ENCODE measurements at regions not wholly inside any gene's neighbourhood (a gene's known extent, or its start where the extent isn't known, plus 50 kb on each side); places are given as distances from the start of the nearest gene placed in this dataset.

DNA sequence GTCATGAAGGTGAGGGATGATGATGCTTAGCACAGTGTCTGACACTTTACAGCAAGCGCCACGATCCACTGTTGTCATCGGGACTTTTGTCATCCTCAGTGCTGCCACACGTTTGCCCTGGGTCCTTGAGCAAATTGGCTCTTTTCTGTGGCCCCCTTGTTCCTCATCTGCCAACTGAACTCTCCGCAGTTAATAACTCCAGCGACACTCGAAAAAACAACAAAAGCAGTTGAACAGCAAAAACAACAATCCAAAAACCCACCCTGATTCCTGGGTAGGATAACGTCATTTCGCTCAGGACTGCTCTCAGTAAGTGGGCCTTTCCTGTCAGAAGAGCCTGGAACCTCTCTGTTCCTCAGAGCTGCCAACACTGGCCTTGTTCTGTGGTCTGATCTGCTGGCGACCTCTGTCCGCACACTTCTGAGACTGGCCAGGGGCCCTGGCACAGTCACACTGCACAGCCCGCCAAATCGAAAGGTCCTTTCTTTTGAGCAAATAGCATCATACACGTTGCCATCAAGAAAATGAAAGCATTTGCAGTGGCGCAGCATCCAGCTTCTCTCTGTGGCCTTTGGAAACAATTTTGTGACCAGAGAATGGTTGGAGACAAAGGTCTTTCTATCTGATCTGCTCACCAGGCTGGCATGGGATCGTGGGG, 79.9 kb upstream of the SYT13 start:
- Histone ChIP-seq H3K27ac (ENCODE audit: extremely low read length, insufficient read depth, low read length) (no peak overlapping the region), H3K9ac (ENCODE audit: insufficient read depth, low read depth, low read length) (no peak overlapping the region), H4K20me1 (ENCODE audit: insufficient read depth, low read length) (no peaks in the 10 kb centered on the region), H3K4me3 (replicated peaks in 1 of 3; ENCODE audit: insufficient read depth in 1 of 3, low read depth in 2 of 3, low read length in 3 of 3) (no peak overlapping the region), H3K4me1 (ENCODE audit: insufficient read depth, low read length) (no peaks in the 10 kb centered on the region), H3K79me2 (ENCODE audit: insufficient read depth, low read length) (no peaks in the 10 kb centered on the region), H3K27me3 (ENCODE audit: control insufficient read depth in 1 of 2, insufficient read depth in 2 of 2, low read length in 2 of 2) (peaks cover 0 to 27% of the 10 kb centered on the region in 2 experiments; a peak in 3 of 5 replicates), H3K36me3 (replicated peaks in 1 of 2; ENCODE audit: control insufficient read depth in 1 of 2, insufficient read depth in 2 of 2, low read length in 2 of 2) (no peaks in the 10 kb centered on the region), H3K9me3 (ENCODE audit: low read length) (no peaks in the 10 kb centered on the region), H2AFZ (ENCODE audit: low read length) (no peak overlapping the region), H3K4me2 (ENCODE audit: low read depth, low read length) (no peak overlapping the region)
- DNase-seq (ENCODE audit: low spot score) = no peak
- ATAC-seq = no peak
- no peak for FAIRE-seq
- POLR2A ChIA-PET = no interaction called here
- in situ Hi-C loops (cut with HindIII; ENCODE audit: extremely low pct_ligation_motif_present, low pct_unique_long_range_greater_than_20kb) (no loop called here), intact Hi-C loops (cut with micrococcal nuclease; ENCODE audit: unreplicated experiment) (no loop called here)
- 35% methylated on average over 14 of the region's 16 CpGs for WGBS (ENCODE audit: low lambda C conversion rate)
- TF ChIP-seq ZNF616 (CRISPR knock-in tag; IDR thresholded peaks at IDR 0.05; ENCODE audit: low read depth) (no peak), ZNF235 (CRISPR knock-in tag; IDR thresholded peaks at IDR 0.05; ENCODE audit: borderline replicate concordance) (no peak), RCOR2 (CRISPR knock-in tag; IDR thresholded peaks at IDR 0.05) (no peak), MEF2D (CRISPR knock-in tag; IDR thresholded peaks at IDR 0.05) (no peak), ATF7-NPFF (CRISPR knock-in tag; IDR thresholded peaks at IDR 0.05; ENCODE audit: low read depth) (no peak), ZZZ3 (CRISPR knock-in tag; IDR thresholded peaks at IDR 0.05; ENCODE audit: borderline replicate concordance) (no peak), ZNF724P (CRISPR knock-in tag; IDR thresholded peaks at IDR 0.05; ENCODE audit: borderline replicate concordance) (no peak), BHLHE40 (IDR thresholded peaks at IDR 0.05; ENCODE audit: low read length) (no peak), KLF12 (CRISPR knock-in tag; IDR thresholded peaks at IDR 0.05; ENCODE audit: borderline replicate concordance) (no peak), ZNF883 (CRISPR knock-in tag; IDR thresholded peaks at IDR 0.05; ENCODE audit: not compliant biosample characterization) (no peak)
- TF ChIP-seq, protein P1, sequence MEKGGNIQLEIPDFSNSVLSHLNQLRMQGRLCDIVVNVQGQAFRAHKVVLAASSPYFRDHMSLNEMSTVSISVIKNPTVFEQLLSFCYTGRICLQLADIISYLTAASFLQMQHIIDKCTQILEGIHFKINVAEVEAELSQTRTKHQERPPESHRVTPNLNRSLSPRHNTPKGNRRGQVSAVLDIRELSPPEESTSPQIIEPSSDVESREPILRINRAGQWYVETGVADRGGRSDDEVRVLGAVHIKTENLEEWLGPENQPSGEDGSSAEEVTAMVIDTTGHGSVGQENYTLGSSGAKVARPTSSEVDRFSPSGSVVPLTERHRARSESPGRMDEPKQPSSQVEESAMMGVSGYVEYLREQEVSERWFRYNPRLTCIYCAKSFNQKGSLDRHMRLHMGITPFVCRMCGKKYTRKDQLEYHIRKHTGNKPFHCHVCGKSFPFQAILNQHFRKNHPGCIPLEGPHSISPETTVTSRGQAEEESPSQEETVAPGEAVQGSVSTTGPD (CRISPR knock-in tag; IDR thresholded peaks at IDR 0.05) = no peak
- CTCF ChIA-PET (ENCODE audit: low intra/inter-chr PET ratio, low total read pairs) = no interaction called here
- BruUV-seq (replicated peaks) = no TSS peak
